ENCODE measurements at regions not wholly inside any gene's neighbourhood (a gene's known extent, or its start where the extent isn't known, plus 50 kb on each side); places are given as distances from the start of the nearest gene placed in this dataset.
A peak's percentile ranks its signal among the peaks of the same experiment; 100 is the strongest.

GRCh38 chr9:79220251-79220650 lies 351.5 kb upstream of the TLE4 start:
- Histone ChIP-seq H3K4me1 (no peaks in the 10 kb centered on the region), H3K4me3 (no peak overlapping the region), H3K27ac (no peak overlapping the region), H3K36me3 (no peaks in the 10 kb centered on the region), H3K27me3 (no peaks in the 10 kb centered on the region), H3K9me3 (no peaks in the 10 kb centered on the region)
- DNase-seq (ENCODE audit: low spot score): no peak
- no peak for TF ChIP-seq CTCF (IDR thresholded peaks at IDR 0.05)

- no peak for TF ChIP-seq CTCF (IDR thresholded peaks at IDR 0.05)
- no peaks in the 10 kb centered on the region for H3K9me3 ChIP-seq
- no peak for DNase-seq (ENCODE audit: low spot score)
These were observed 351.1 kb upstream of the TLE4 start for GRCh38 chr9:79220666-79221065.

GRCh38 chr9:79221084-79221483 lies 350.7 kb upstream of the TLE4 start:
- Histone ChIP-seq H3K27me3 (no peaks in the 10 kb centered on the region), H3K27ac (no peak overlapping the region), H3K4me3 (no peak overlapping the region), H3K9me3 (no peaks in the 10 kb centered on the region), H3K36me3 (no peaks in the 10 kb centered on the region), H3K4me1 (no peaks in the 10 kb centered on the region)
- no peak for DNase-seq (ENCODE audit: low spot score)
- no peak for TF ChIP-seq CTCF (IDR thresholded peaks at IDR 0.05)

More at GRCh38 chr9:79220666-79221065, 351.1 kb upstream of the TLE4 start:
- no peak overlapping the region for H3K27ac ChIP-seq
- no peaks in the 10 kb centered on the region for H3K4me1 ChIP-seq
- no peaks in the 10 kb centered on the region for H3K27me3 ChIP-seq
- H3K36me3 ChIP-seq: no peaks in the 10 kb centered on the region
- H3K4me3 ChIP-seq: no peak overlapping the region

- Histone ChIP-seq H3K27ac (no peak overlapping the region), H3K27me3 (no peaks in the 10 kb centered on the region), H3K36me3 (no peaks in the 10 kb centered on the region), H3K4me1 (no peaks in the 10 kb centered on the region), H3K9me3 (no peaks in the 10 kb centered on the region), H3K4me3 (no peak overlapping the region)
- no peak for TF ChIP-seq CTCF (IDR thresholded peaks at IDR 0.05)
- no peak for DNase-seq (ENCODE audit: low spot score)
These were observed 349.3 kb upstream of the TLE4 start for GRCh38 chr9:79222483-79222882.

GRCh38 chr9:79224672-79225433 lies 346.9 kb upstream of the TLE4 start:
- Histone ChIP-seq H3K27ac (no peak overlapping the region), H3K9me3 (no peaks in the 10 kb centered on the region), H3K36me3 (no peaks in the 10 kb centered on the region), H3K4me1 (no peaks in the 10 kb centered on the region), H3K4me3 (no peak overlapping the region), H3K27me3 (no peaks in the 10 kb centered on the region)
- no peak for TF ChIP-seq CTCF (IDR thresholded peaks at IDR 0.05)
- no peak for DNase-seq (ENCODE audit: low spot score)

GRCh38 chr9:79233542-79233941 lies 338.2 kb upstream of the TLE4 start:
- H3K4me1 ChIP-seq: no peaks in the 10 kb centered on the region
- peak in 1 of 2 donors; percentile 23 for TF ChIP-seq CTCF (IDR thresholded peaks at IDR 0.05)
- no peaks in the 10 kb centered on the region for H3K9me3 ChIP-seq
- H3K27ac ChIP-seq: no peak overlapping the region
- H3K4me3 ChIP-seq: no peak overlapping the region
- H3K36me3 ChIP-seq: no peaks in the 10 kb centered on the region
- no peaks in the 10 kb centered on the region for H3K27me3 ChIP-seq
- no peak for DNase-seq (ENCODE audit: low spot score)
